EH (cell line): ENCODE measurements at regions not wholly inside any gene's neighbourhood (a gene's known extent, or its start where the extent isn't known, plus 50 kb on each side); places are given as distances from the start of the nearest gene placed in this dataset.
A peak's percentile ranks its signal among the peaks of the same experiment; 100 is the strongest.

Experiments used
- DNase-seq: peaks from one replicate; pipeline ENCODE4 v3.0.0-alpha.2; 2015; ENCODE audit warnings: low read depth

DNA sequence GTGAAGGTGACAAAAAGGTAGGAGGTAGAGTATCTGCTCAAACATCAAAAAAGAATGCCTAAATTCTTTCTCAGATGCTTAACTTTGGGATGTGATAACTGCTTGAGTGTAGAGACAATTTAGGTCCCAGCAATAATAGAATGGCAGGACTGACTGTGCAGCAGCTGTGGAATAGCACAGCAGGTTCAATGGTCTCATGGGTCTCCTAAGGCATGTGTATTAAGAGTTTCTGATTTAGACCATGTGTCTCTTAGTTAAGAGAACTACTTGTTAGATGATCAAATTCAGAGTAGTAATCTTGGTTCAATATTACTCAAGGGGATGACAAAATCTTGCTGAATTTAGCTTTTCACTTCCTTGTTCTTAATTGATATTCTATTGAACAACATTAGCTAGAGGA lies 72.0 kb downstream of the ALX1 start:
- no peak for DNase-seq

DNA sequence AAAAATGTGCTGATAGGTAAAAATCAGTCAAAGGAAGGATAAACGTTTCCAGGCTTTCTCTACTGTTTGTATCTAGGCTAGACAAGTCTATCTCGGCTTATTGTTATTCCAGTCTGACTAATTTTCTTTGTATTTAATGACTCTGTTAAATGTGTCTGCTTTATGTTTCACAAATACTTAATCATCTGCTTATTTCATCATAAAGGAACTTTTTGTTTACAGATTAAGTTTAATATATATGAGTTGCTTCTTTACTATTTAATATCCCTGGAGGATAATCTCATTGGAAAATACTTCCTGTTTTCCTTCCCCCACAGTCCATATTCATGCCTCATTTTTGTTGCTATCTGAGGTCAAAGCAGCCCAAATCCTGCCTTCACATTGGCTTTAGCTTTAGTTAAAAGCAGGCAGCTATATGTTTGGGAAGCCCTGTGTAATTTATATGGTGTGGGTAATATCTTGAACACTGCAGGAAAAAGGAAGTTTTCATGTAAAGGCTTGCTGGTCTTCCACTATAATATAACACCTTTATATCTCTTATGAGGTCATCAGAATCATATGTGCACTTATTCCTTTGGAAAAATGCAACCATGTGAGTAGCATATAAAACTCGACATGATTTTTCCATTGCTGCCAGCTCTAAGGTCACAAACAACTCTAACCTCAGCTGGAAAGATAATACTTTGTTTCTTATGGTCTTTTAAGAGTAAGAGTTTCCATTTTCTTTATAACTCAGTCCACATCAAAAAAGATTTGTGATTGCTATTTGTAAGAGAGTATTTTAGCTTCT lies 76.8 kb downstream of the ALX1 start:
- no peak for DNase-seq

DNA sequence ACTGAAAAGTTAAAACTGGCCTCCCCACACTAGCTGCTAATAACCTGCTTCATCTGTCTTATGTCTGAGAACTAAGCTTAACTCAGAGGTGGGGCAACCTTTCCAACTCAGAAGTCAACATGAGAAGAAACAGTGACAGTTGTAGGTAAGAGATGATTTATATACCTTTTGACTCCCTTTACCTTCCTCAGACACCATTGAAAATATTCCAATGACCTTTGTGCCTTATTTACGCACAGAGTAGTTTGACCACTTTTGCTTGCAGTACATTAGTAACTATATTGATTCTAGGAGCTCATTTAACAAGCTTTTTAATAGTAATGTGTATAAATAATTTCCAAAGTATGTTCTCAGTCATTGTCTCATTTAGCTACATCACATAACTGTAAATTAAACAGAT lies 77.6 kb downstream of the ALX1 start:
- no peak for DNase-seq

DNA sequence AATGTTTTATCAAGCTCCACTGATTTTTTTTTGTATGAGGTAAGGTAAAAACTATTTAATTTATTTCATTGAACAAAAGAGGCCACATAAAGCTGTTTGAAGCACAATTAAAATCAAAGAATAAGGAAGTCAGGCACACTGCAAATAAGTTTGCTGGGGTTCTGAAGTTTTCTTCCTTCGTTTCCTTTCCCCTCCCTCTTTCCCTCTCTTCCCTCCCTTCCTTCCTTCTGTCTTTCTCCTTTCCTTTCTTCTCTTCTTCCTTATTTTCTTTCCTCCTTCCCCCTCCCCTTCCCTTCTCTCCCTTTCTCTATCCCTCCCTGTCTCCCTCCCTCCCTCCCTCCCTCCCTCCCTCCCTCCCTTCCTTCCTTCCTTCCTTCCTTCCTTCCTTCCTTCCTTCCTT lies 78.7 kb downstream of the ALX1 start:
- DNase-seq = no peak

DNA sequence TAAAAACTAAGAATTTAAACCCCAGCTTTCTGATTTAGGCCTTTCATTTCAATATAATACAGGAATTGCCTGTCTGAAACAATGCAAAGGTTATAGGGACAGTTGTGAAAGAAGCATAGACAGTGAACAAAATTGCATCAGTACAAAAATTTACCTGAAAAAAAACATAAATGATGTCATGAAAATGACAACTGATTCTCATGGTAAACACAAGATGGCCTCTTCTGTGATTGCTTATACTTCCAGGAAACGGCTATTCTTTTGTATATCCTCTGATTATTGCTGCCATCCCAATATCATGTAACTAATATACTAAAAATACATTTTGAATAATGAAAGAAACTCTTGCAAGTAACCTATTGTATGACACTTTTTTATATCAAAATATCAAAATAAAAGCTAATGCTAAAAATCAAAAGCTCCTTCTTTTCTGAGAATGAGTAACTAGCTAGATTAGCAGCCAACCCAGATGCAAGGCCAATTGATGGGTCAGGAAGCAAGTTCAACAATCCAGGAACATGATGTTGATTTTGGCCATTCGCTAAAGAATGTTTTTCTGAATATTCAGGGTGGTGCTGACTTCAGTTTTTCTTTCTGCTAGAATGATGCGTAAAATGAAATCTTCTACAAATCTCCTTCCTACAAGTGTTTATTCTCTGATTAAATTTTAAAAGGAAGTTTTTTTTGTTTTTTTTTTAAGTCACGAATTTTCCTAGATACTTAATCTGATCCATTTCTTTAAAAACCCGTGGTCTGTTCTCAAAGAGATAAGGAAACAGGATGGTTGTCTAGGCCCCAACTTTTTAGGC lies 83.6 kb downstream of the ALX1 start:
- no peak for DNase-seq

DNA sequence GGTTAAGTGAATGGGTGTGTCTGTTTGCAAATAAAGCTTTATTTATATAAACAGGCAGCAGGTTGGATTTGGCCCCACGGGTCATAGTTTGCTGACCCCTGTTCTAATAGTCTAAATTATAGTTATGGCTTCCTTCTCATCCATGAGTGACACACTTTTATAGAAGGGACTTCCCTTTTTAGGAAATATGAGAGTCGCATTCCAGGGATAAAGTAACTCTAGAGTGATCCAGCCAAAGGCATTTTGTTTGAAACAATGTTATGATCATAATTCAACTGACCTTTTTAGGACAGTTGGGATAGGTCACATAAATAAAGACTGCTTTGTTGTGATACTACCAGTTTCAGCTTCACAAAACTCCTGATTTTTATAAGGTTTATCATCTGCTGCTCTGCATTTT lies 87.9 kb downstream of the ALX1 start:
- DNase-seq = no peak

DNA sequence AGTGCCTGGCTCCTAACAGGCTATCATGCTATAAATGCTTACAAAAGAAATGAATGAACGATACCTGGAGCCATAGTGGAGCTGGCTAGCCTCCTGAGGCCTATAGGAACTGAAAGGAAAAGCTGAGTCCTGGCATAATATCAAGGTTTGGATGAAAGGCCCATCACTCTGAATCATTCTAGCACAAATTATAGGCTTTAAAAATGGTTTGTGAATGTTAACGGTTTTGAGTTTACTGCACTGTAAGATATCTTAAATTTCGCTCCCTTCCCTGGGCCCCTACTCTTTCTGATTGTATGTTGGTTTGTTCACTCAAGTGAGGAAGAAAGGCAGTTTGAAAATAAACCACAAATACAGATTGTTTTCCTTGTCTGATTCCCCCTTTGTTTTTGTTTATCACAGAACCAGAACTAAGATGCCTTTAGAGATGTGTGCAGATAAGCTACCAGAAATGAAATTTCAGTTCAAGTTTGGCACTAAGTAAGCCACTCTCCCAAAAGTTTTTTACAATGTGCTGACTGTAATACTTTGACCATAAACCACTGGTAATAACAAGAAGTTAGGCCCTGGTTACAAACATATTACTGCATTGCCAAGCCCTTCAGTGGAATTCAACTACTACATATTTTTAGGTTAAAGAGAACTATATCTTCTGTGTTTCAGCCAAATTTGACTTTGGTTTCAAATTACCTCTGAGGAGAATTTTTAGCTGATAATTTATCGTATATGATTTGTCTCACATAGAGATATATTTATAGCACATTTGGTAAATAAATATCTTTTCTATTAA lies 89.5 kb downstream of the ALX1 start:
- DNase-seq = no peak

DNA sequence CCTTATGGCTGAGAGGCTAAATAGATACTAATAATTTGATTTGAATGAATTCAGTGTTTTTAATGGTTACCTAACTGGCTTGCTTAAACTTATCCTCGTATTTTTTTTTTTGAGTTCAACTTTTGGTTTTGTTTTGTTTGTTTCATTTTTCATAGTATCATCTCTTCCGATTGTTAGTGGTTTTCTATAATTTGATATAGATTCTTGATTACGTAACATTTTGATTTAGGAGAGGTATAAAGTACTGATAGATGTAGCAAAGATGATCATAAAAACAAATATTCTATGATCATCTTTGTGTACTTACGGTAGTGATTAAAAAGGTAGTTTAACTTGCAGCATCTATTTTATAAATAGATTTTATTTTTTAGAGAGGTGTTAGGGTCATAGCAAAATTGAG lies 93.0 kb downstream of the ALX1 start:
- no peak for DNase-seq

DNA sequence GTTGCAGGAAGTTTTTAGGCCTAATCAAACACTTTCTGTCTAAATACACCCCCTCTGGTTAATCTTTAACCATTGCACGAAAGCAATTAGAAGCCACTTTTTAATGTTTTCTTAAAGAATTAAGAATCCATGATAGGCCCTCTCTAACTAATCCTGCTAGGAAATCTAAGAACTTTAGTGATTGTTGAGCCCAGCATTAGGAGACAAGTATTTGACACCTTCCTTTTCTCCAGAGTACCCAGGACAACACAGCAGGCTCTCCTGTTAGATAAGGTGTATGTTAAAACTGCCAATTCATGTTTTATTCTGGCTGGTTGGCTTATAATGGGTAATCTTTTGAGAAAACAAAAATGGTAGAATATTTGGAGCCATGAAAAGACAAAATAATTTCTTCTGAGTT lies 95.0 kb downstream of the ALX1 start:
- no peak for DNase-seq

DNA sequence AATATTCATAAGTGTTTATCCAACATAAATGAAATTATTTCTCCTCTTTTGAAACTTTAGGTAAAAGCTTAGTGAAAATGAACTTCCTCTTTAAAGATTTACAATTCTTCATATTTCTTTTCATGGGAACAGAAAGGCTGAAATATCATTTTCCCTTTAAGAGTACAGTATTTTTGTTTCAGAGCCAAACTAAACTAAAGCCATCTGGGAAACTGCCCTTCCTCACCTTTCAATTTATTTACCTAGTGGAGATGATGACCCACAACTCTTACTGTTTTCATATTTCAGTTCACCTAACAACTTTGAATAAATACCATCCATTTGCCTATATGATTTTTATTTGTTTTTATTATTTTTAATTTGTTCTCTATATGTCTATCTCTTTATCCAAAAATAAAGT lies 105.4 kb downstream of the ALX1 start:
- DNase-seq = no peak

DNA sequence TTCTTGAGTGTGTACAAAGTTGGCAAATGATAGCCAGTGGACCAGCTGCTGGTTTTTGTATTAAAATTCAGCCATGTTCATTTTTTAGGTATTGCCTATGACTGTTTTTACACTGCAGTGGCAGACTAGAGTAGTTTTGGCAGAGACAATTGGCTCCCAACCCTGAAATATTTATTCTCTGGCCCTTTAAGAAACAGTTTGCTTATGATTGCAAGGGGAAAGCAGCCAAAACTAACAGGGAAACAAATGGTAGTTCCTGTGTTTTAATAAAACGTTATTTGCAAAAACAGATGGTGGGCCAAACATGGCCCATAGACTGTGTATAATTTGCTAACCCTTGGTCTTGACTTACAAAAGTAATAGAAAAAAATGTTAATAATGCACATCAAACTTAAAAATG lies 110.2 kb downstream of the ALX1 start:
- DNase-seq = no peak

DNA sequence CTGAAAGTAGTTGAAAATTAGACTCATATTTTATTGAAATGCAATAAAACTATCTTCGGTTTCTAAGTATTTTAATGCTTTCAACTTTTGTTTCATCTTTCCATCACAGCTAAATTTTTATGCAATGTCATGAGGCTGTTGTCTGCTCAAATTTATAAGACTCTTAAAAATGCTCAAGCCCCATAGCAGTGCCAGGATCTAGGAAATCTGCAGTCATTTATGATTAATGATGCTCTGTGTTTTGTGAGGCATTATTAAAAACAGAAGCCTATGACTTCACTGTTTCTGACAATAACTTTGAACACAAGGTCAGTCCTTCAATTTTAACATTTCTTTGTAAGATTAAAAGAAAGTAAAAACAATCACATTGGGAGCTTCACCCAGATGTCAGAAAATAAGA lies 112.5 kb downstream of the ALX1 start:
- no peak for DNase-seq

DNA sequence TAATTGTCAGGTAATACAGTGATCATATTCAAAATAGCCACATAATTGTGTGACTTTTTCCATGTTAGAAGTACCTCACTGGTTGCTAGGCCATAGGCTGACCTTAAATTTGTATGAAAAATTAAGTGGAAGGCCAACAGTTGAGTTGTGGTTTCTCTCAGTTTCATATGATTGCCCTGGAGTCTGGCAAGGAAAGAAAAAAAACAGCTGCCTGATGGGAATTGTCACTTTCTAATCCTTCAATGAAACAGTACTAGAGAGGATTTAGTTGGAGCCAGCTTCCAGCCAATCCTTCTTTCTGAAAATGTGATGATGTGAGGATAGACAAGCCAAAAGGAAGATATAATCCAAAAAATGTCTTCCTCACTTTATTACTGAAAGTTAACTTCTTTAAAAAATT lies 113.6 kb downstream of the ALX1 start:
- no peak for DNase-seq

DNA sequence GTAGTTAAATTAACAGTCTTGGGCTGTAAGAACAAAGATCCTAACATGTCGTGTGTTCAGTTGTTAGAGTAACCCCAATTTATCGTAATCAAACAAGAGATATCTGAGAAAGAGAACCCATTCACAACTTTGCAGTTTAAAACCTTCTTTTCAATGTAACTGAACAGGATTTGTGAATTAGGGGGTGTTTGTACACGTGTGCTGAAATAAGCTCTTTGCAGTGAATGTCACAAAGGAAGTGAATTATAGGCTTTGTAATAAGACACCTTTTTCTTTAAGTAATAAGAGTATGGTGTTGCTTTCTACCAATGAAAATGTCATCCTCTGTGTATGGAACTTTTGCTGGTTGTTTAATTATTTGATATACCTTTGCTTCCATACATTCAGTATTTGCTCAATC lies 114.0 kb downstream of the ALX1 start:
- DNase-seq = no peak

DNA sequence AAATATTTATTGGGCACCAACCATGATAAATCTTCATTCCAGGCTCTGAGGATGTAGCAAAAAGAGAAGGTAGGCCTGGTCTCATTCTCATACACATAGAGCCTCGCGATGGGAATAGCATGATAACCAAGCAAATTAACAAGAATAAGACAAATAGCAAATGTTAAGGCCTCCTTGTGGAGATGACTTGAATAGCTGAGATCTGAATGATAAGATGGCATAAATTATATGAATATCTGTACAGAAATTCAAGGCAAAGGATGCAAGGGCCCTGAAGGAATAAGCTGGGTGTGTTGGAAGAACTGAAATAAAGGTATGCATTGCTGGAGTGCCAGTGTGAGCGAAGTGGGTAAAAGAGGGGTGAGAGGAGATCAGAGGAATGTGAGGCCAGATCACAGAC lies 114.8 kb downstream of the ALX1 start:
- no peak for DNase-seq

DNA sequence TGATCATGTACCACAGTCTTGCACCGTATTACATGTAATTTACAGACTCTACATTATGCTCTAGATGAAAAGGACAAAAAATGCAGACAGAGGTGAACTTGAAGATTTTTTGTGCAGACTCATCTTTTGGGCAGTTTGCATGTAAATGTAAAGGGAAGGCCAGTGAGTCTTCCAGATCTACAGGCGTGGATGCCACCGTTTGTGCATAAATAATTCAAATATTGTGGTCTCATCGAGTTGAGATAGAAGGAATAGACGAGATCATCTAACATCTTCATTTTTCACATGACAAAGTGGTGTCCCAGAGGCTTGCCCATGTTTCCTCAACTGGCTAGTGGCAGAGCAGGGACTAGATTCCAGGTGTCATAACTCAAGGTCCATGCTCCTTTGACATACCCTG lies 125.2 kb downstream of the ALX1 start:
- no peak for DNase-seq

DNA sequence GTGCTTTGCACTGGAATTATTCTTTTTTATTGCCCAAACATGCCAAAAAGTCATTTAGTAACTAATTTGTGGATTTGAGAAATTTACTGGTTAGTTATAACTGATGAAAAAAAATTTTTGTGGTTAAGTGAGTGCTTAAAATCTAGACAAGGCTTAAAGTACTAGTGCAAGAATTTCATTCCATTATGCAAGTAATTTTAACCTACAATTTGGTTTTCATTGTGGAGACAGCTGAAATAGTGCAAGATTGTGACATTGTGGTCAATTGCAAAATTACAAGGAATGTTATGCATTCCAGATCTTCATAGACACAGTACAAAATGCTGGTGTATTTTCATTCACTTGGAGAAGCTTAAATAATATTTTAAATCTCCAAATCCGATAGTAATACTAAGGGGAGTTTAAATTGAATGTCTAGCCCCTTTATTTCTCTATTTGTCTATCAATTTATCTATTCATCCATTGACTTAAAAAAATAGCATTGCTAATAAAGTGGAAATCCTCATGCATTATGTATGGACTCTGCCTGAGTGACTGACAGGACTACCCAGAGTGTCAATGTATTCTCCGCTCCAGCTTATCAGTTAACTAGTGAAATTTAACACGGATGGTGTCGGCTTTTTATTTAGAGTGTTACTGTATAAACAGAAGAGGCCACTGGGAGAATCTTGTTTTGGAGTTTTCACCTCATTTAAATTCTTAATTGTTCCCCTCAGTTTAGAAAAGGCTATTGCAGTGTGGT lies 125.9 kb downstream of the ALX1 start:
- peak; percentile 49 for DNase-seq

DNA sequence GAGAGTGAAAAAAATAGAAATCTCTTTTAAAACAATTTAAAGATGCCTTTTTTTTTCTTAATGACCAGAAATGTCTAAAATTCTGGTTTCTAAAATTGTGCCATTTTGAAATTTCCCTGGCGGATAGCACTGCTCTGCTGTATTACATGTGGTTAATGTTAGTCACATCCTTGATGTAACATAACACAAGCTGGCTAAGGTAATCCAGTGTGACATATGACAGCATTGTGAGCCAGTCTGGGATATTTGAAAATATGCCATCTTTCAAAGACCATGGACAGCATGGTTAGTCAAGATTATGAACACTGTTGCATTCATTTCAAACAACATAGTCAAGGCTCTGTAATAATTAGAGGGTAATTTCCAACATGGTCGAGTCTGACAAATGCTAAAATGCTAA lies 133.2 kb downstream of the ALX1 start:
- DNase-seq = no peak

DNA sequence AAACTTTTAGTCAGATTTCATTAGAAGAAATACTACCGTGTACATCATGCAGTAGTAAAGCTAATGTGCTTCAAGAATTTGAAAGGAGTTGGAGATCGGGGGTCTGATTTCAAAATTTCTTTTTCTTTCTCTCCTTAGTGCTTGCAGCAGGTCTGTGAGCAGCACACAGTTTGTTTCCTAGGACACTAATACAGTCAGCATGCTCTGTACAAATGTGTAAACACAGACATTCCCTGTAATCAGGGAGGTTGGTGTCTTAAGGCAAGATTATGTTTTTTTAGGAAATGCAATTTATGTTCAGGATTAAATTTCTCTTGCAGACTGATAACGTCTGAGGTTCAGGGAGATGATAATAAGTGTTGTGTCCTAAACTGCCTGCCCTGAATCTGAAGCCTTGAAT lies 142.7 kb downstream of the ALX1 start:
- DNase-seq = no peak

DNA sequence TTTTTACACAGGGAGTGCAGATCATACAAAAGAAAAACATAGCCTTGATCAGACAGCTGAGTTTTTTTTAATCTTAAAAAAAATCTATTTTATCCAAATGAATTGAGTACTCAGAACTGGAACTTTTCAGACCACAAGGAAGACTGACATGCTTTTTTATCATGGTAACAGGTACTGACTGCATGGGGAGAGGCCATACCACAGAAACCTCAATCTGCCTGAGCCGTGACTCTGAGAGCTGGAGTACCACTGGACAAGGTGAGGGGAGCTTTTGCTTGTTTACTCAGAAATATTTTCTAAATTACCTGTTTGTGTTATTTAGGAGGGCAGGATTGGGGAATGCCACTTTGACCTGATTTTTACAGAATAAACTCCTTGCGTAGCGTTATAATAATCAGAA lies 143.9 kb downstream of the ALX1 start:
- no peak for DNase-seq

DNA sequence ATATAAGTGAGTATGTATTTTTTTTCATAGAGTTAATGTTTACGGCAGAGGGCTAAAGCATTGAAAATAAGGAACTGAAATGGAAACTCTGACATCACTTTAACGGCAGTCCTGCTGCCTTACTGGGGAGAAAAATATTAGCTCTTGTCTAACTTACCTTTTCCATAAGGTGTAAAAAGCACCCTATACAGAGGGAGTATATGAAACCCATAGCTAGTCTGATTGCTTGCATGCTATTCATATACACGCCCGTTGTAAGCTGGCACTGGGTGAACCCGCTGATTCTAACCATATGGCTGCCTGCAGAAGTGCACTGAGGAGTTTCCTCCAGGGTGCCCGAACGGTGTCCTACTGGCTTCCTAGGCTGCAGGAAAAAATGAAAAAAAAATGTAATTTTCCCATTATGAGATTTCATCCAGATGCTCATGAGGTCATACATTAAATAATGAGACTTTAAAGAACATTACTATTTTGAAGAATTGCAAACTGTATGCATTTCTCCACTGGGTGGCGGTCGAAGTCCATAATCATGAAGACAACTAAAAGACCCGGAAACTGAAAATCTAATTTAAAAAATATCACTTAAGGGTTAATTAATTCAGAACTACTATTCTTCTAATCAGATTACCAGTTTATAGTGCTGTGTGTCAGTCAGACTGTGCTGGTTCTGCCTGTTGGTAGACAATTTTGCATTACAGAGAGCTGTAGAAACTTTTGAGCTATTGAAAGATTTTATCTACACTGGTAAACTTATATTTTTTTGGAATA lies 144.7 kb downstream of the ALX1 start:
- peak; percentile 23 for DNase-seq

DNA sequence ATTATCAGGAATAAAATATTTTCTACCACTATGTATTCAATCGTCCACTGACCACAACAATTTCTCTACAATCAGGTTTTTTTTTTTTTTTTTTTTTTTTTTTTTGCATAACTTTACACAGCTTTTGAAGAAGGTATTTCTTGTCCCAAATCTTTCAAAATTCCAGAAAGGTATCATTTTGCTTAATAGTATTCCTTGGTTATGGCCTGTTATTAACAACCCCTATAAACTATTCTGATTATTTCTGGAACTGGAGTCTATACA lies 145.3 kb downstream of the ALX1 start:
- DNase-seq = no peak
